ENCODE measurements at regions not wholly inside any gene's neighbourhood (a gene's known extent, or its start where the extent isn't known, plus 50 kb on each side); places are given as distances from the start of the nearest gene placed in this dataset.

DNA sequence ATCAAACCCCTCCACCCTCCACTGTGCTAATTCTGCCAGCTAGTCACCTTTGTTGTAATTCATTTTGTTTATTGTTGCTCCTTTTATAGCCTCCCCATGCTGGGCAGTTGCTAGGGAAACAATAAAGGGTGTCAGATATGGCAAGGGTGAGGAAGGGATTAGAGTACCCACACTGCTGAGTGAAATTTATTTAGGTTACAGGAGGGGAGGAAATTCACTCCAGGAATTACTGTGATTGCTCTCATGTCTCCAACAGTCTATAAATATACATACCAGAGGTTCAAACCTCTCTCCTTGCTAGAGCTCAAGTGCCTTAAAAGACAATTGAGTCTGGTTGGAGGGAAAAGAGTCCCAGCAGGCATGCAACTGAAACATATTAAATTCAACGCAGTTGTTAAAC lies 90.6 kb upstream of the ADGRF1 start:
- TF ChIP-seq, protein P1, sequence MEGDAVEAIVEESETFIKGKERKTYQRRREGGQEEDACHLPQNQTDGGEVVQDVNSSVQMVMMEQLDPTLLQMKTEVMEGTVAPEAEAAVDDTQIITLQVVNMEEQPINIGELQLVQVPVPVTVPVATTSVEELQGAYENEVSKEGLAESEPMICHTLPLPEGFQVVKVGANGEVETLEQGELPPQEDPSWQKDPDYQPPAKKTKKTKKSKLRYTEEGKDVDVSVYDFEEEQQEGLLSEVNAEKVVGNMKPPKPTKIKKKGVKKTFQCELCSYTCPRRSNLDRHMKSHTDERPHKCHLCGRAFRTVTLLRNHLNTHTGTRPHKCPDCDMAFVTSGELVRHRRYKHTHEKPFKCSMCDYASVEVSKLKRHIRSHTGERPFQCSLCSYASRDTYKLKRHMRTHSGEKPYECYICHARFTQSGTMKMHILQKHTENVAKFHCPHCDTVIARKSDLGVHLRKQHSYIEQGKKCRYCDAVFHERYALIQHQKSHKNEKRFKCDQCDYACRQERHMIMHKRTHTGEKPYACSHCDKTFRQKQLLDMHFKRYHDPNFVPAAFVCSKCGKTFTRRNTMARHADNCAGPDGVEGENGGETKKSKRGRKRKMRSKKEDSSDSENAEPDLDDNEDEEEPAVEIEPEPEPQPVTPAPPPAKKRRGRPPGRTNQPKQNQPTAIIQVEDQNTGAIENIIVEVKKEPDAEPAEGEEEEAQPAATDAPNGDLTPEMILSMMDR (IDR thresholded peaks at IDR 0.05 in 4 of 5, conservative IDR thresholded peaks at IDR 0.05 in 1 of 5): no peak
- TF ChIP-seq POLR2A (IDR thresholded peaks at IDR 0.05): no peak
